ENCODE measurements at regions not wholly inside any gene's neighbourhood (a gene's known extent, or its start where the extent isn't known, plus 50 kb on each side); places are given as distances from the start of the nearest gene placed in this dataset.

GRCh38 chr11:116130122-116130521, 625.9 kb upstream of the CADM1 start:
- DNase-seq (ENCODE audit: low read depth in 4 of 4, low spot score in 1 of 4), result no peak

GRCh38 chr11:116129456-116129855, 625.2 kb upstream of the CADM1 start:
- DNase-seq (ENCODE audit: low read depth in 4 of 4, low spot score in 1 of 4), result no peak

- DNase-seq (ENCODE audit: low read depth in 4 of 4, low spot score in 1 of 4), result no peak
Measured at GRCh38 chr11:116126562-116126961, 622.3 kb upstream of the CADM1 start.

GRCh38 chr11:116124922-116125714, 620.9 kb upstream of the CADM1 start:
- DNase-seq (ENCODE audit: low read depth in 4 of 4, low spot score in 1 of 4), result no peak

GRCh38 chr11:116123739-116124138, 619.5 kb upstream of the CADM1 start:
- no peak for DNase-seq (ENCODE audit: low read depth in 4 of 4, low spot score in 1 of 4)

- no peak for DNase-seq (ENCODE audit: low read depth in 4 of 4, low spot score in 1 of 4)
Measured at GRCh38 chr11:116122697-116123472, 618.7 kb upstream of the CADM1 start.

- no peak for DNase-seq (ENCODE audit: low read depth in 4 of 4, low spot score in 1 of 4)
Measured at GRCh38 chr11:116119158-116119557, 614.9 kb upstream of the CADM1 start.

- no peak for DNase-seq (ENCODE audit: low read depth in 4 of 4, low spot score in 1 of 4)
Measured at GRCh38 chr11:116118138-116118470, 613.9 kb upstream of the CADM1 start.

- DNase-seq (ENCODE audit: low read depth in 4 of 4, low spot score in 1 of 4), result no peak
Measured at GRCh38 chr11:116117331-116118137, 613.3 kb upstream of the CADM1 start.

- DNase-seq (ENCODE audit: low read depth in 4 of 4, low spot score in 1 of 4), result no peak
Measured at GRCh38 chr11:116115801-116116200, 611.6 kb upstream of the CADM1 start.

- DNase-seq (ENCODE audit: low read depth in 4 of 4, low spot score in 1 of 4), result no peak
Measured at GRCh38 chr11:116114198-116114651, 610.0 kb upstream of the CADM1 start.

GRCh38 chr11:116112087-116112935, 608.1 kb upstream of the CADM1 start:
- no peak for DNase-seq (ENCODE audit: low read depth in 4 of 4, low spot score in 1 of 4)

- DNase-seq (ENCODE audit: low read depth in 4 of 4, low spot score in 1 of 4), result no peak
Measured at GRCh38 chr11:116111546-116111945, 607.3 kb upstream of the CADM1 start.

GRCh38 chr11:116110802-116111201, 606.6 kb upstream of the CADM1 start:
- no peak for DNase-seq (ENCODE audit: low read depth in 4 of 4, low spot score in 1 of 4)

- no peak for DNase-seq (ENCODE audit: low read depth in 4 of 4, low spot score in 1 of 4)
Measured at GRCh38 chr11:116110356-116110755, 606.1 kb upstream of the CADM1 start.

GRCh38 chr11:116109228-116109627, 605.0 kb upstream of the CADM1 start:
- no peak for DNase-seq (ENCODE audit: low read depth in 4 of 4, low spot score in 1 of 4)

GRCh38 chr11:116108161-116108560, 603.9 kb upstream of the CADM1 start:
- DNase-seq (ENCODE audit: low read depth in 4 of 4, low spot score in 1 of 4), result no peak

GRCh38 chr11:116107229-116107628, 603.0 kb upstream of the CADM1 start:
- no peak for DNase-seq (ENCODE audit: low read depth in 4 of 4, low spot score in 1 of 4)

- DNase-seq (ENCODE audit: low read depth in 4 of 4, low spot score in 1 of 4), result no peak
Measured at GRCh38 chr11:116104498-116105174, 600.4 kb upstream of the CADM1 start.

GRCh38 chr11:116101902-116102301, 597.7 kb upstream of the CADM1 start:
- DNase-seq (ENCODE audit: low read depth in 4 of 4, low spot score in 1 of 4), result no peak

Measured in stimulated activated CD4-positive, alpha-beta T cell treated with anti-CD3 and anti-CD28 coated beads, Interleukin-1b, Interleukin-23, amount 100 ng/mL, for 24 hours (primary cell).